ENCODE measurements at regions not wholly inside any gene's neighbourhood (a gene's known extent, or its start where the extent isn't known, plus 50 kb on each side); places are given as distances from the start of the nearest gene placed in this dataset.

- Histone ChIP-seq H3K36me3 (ENCODE audit: insufficient read depth, low read length) (no peaks in the 10 kb centered on the region), H2AFZ (ENCODE audit: low read length, unreplicated experiment) (no peak overlapping the region), H3K4me1 (ENCODE audit: control insufficient read depth, insufficient read depth, low read length, unreplicated experiment) (no peaks in the 10 kb centered on the region), H3K79me2 (ENCODE audit: control insufficient read depth, insufficient read depth, low read length, unreplicated experiment) (no peaks in the 10 kb centered on the region), H3K27me3 (ENCODE audit: insufficient read depth, low read length) (peaks cover 79% of the 10 kb centered on the region), H3K4me3 (ENCODE audit: low read depth, low read length) (no peak overlapping the region), H3K27ac (ENCODE audit: low read depth, low read length) (no peak overlapping the region)
Measured at GRCh38 chr11:11069841-11070835, 212.3 kb upstream of the ZBED5 start.

- Histone ChIP-seq H3K79me2 (ENCODE audit: control insufficient read depth, insufficient read depth, low read length, unreplicated experiment) (no peaks in the 10 kb centered on the region), H2AFZ (ENCODE audit: low read length, unreplicated experiment) (no peak overlapping the region), H3K4me3 (ENCODE audit: low read depth, low read length) (no peak overlapping the region), H3K4me1 (ENCODE audit: control insufficient read depth, insufficient read depth, low read length, unreplicated experiment) (no peaks in the 10 kb centered on the region), H3K27me3 (ENCODE audit: insufficient read depth, low read length) (peaks cover 71% of the 10 kb centered on the region), H3K27ac (ENCODE audit: low read depth, low read length) (no peak overlapping the region), H3K36me3 (ENCODE audit: insufficient read depth, low read length) (no peaks in the 10 kb centered on the region)
Measured at GRCh38 chr11:11068113-11068512, 210.3 kb upstream of the ZBED5 start.

- H3K36me3 ChIP-seq (ENCODE audit: insufficient read depth, low read length), result no peaks in the 10 kb centered on the region
- no peak overlapping the region for H3K4me3 ChIP-seq (ENCODE audit: low read depth, low read length)
- H2AFZ ChIP-seq (ENCODE audit: low read length, unreplicated experiment), result no peak overlapping the region
- no peaks in the 10 kb centered on the region for H3K79me2 ChIP-seq (ENCODE audit: control insufficient read depth, insufficient read depth, low read length, unreplicated experiment)
- no peaks in the 10 kb centered on the region for H3K4me1 ChIP-seq (ENCODE audit: control insufficient read depth, insufficient read depth, low read length, unreplicated experiment)
- H3K27ac ChIP-seq (ENCODE audit: low read depth, low read length), result no peak overlapping the region
- H3K27me3 ChIP-seq (ENCODE audit: insufficient read depth, low read length), result peaks cover 60% of the 10 kb centered on the region
Measured at GRCh38 chr11:11065396-11065795, 207.5 kb upstream of the ZBED5 start.

- H2AFZ ChIP-seq (ENCODE audit: low read length, unreplicated experiment), result no peak overlapping the region
- H3K27me3 ChIP-seq (ENCODE audit: insufficient read depth, low read length), result peaks cover 38% of the 10 kb centered on the region
- no peaks in the 10 kb centered on the region for H3K79me2 ChIP-seq (ENCODE audit: control insufficient read depth, insufficient read depth, low read length, unreplicated experiment)
- H3K27ac ChIP-seq (ENCODE audit: low read depth, low read length), result no peak overlapping the region
- no peaks in the 10 kb centered on the region for H3K4me1 ChIP-seq (ENCODE audit: control insufficient read depth, insufficient read depth, low read length, unreplicated experiment)
- no peak overlapping the region for H3K4me3 ChIP-seq (ENCODE audit: low read depth, low read length)
- no peaks in the 10 kb centered on the region for H3K36me3 ChIP-seq (ENCODE audit: insufficient read depth, low read length)
Measured at GRCh38 chr11:11057472-11057854, 199.6 kb upstream of the ZBED5 start.

- Histone ChIP-seq H3K27me3 (ENCODE audit: insufficient read depth, low read length) (peaks cover 33% of the 10 kb centered on the region), H3K4me1 (ENCODE audit: control insufficient read depth, insufficient read depth, low read length, unreplicated experiment) (no peaks in the 10 kb centered on the region), H3K79me2 (ENCODE audit: control insufficient read depth, insufficient read depth, low read length, unreplicated experiment) (no peaks in the 10 kb centered on the region), H2AFZ (ENCODE audit: low read length, unreplicated experiment) (no peak overlapping the region), H3K36me3 (ENCODE audit: insufficient read depth, low read length) (no peaks in the 10 kb centered on the region), H3K4me3 (ENCODE audit: low read depth, low read length) (no peak overlapping the region), H3K27ac (ENCODE audit: low read depth, low read length) (no peak overlapping the region)
Measured at GRCh38 chr11:11056749-11057471, 199.1 kb upstream of the ZBED5 start.

- no peaks in the 10 kb centered on the region for H3K4me1 ChIP-seq (ENCODE audit: control insufficient read depth, insufficient read depth, low read length, unreplicated experiment)
- peaks cover 31% of the 10 kb centered on the region for H3K27me3 ChIP-seq (ENCODE audit: insufficient read depth, low read length)
- no peak overlapping the region for H3K4me3 ChIP-seq (ENCODE audit: low read depth, low read length)
- no peak overlapping the region for H3K27ac ChIP-seq (ENCODE audit: low read depth, low read length)
- H2AFZ ChIP-seq (ENCODE audit: low read length, unreplicated experiment), result no peak overlapping the region
- no peaks in the 10 kb centered on the region for H3K36me3 ChIP-seq (ENCODE audit: insufficient read depth, low read length)
- H3K79me2 ChIP-seq (ENCODE audit: control insufficient read depth, insufficient read depth, low read length, unreplicated experiment), result no peaks in the 10 kb centered on the region
Measured at GRCh38 chr11:11056316-11056715, 198.5 kb upstream of the ZBED5 start.

GRCh38 chr11:11047851-11048610, 190.2 kb upstream of the ZBED5 start:
- no peaks in the 10 kb centered on the region for H3K79me2 ChIP-seq (ENCODE audit: control insufficient read depth, insufficient read depth, low read length, unreplicated experiment)

GRCh38 chr11:11046781-11047180, 188.9 kb upstream of the ZBED5 start:
- Histone ChIP-seq H3K79me2 (ENCODE audit: control insufficient read depth, insufficient read depth, low read length, unreplicated experiment) (no peaks in the 10 kb centered on the region), H2AFZ (ENCODE audit: low read length, unreplicated experiment) (no peak overlapping the region)

More at GRCh38 chr11:11047851-11048610, 190.2 kb upstream of the ZBED5 start:
- Histone ChIP-seq H2AFZ (ENCODE audit: low read length, unreplicated experiment) (no peak overlapping the region), H3K27me3 (ENCODE audit: insufficient read depth, low read length) (no peaks in the 10 kb centered on the region; the same call in 1 of the 2 replicates), H3K36me3 (ENCODE audit: insufficient read depth, low read length) (no peaks in the 10 kb centered on the region), H3K4me3 (ENCODE audit: low read depth, low read length) (no peak overlapping the region), H3K27ac (ENCODE audit: low read depth, low read length) (no peak overlapping the region), H3K4me1 (ENCODE audit: control insufficient read depth, insufficient read depth, low read length, unreplicated experiment) (no peaks in the 10 kb centered on the region)

GRCh38 chr11:11045156-11045930, 187.5 kb upstream of the ZBED5 start:
- Histone ChIP-seq H3K36me3 (ENCODE audit: insufficient read depth, low read length) (no peaks in the 10 kb centered on the region), H3K4me1 (ENCODE audit: control insufficient read depth, insufficient read depth, low read length, unreplicated experiment) (no peaks in the 10 kb centered on the region), H3K27ac (ENCODE audit: low read depth, low read length) (no peak overlapping the region), H3K27me3 (ENCODE audit: insufficient read depth, low read length) (no peaks in the 10 kb centered on the region), H3K4me3 (ENCODE audit: low read depth, low read length) (no peak overlapping the region), H3K79me2 (ENCODE audit: control insufficient read depth, insufficient read depth, low read length, unreplicated experiment) (no peaks in the 10 kb centered on the region), H2AFZ (ENCODE audit: low read length, unreplicated experiment) (no peak overlapping the region)

More at GRCh38 chr11:11046781-11047180, 188.9 kb upstream of the ZBED5 start:
- Histone ChIP-seq H3K4me3 (ENCODE audit: low read depth, low read length) (no peak overlapping the region), H3K27me3 (ENCODE audit: insufficient read depth, low read length) (no peaks in the 10 kb centered on the region), H3K36me3 (ENCODE audit: insufficient read depth, low read length) (no peaks in the 10 kb centered on the region), H3K27ac (ENCODE audit: low read depth, low read length) (no peak overlapping the region), H3K4me1 (ENCODE audit: control insufficient read depth, insufficient read depth, low read length, unreplicated experiment) (no peaks in the 10 kb centered on the region)

Measured in ACC112 (cell line).